Calu3 (cell line): ENCODE measurements at regions not wholly inside any gene's neighbourhood (a gene's known extent, or its start where the extent isn't known, plus 50 kb on each side); places are given as distances from the start of the nearest gene placed in this dataset.

ENCODE experiments used
- BruUV-seq: library from RNA; stranded (reverse); fragments of 400-500 nt; replicated peaks from 2 replicates; lab custom pipeline; 2021; lab: Mats Ljungman, UMichigan
- CTCF ChIA-PET: fragments of 300-600 bp; sonication (Branson Sonifier 250); formaldehyde crosslinking; loops from one replicate; lab custom pipeline; 2022; ENCODE audit warnings: antibody characterized with exemption; lab: Charles Lee
- DNase-seq: peaks from one replicate; pipeline ENCODE4 v3.0.0; 2022
- H3K27ac Mint-ChIP-seq: one replicate; pipeline ENCODE4 v1.8.0; 2022; ENCODE audit warnings: mixed read lengths; ENCODE audit not compliant: unreplicated experiment
- H3K27me3 Mint-ChIP-seq: one replicate; pipeline ENCODE4 v1.8.0; 2022; ENCODE audit warnings: mixed read lengths; ENCODE audit not compliant: unreplicated experiment
- H3K36me3 Mint-ChIP-seq: one replicate; pipeline ENCODE4 v1.8.0; 2022; ENCODE audit warnings: mild to moderate bottlenecking, moderate library complexity, mixed read lengths; ENCODE audit not compliant: insufficient read depth, unreplicated experiment
- H3K4me1 Mint-ChIP-seq: one replicate; pipeline ENCODE4 v1.8.0; 2022; ENCODE audit warnings: mild to moderate bottlenecking, low read depth, mixed read lengths; ENCODE audit not compliant: unreplicated experiment
- H3K4me3 Mint-ChIP-seq: one replicate; pipeline ENCODE4 v1.8.0; 2022; ENCODE audit warnings: mild to moderate bottlenecking, low read depth, moderate library complexity, mixed read lengths; ENCODE audit not compliant: unreplicated experiment
- H3K9me3 Mint-ChIP-seq: one replicate; pipeline ENCODE4 v1.8.0; 2022; ENCODE audit warnings: low read depth, mixed read lengths; ENCODE audit not compliant: unreplicated experiment
- CTCF ChIP-seq: fragments of 200-600 bp; IDR thresholded peaks from one replicate; pipeline ENCODE4 v1.8.0; 2022; ENCODE audit warnings: antibody characterized with exemption; ENCODE audit not compliant: unreplicated experiment
- intact Hi-C: fragments of 100-400 bp; cut with micrococcal nuclease; formaldehyde crosslinking; loops from one replicate; pipeline ENCODE4 v1.10.0; 2022; ENCODE audit not compliant: unreplicated experiment

GRCh38 chr2:12642859-12643258 is 73.9 kb upstream of the TRIB2 start:
- Mint-ChIP-seq H3K4me3 (no peak overlapping the region), H3K4me1 (no peaks in the 10 kb centered on the region), H3K27ac (no peak overlapping the region), H3K9me3 (no peaks in the 10 kb centered on the region), H3K27me3 (no peaks in the 10 kb centered on the region), H3K36me3 (no peaks in the 10 kb centered on the region)
- CTCF ChIA-PET = no interaction called here
- no TSS peak for BruUV-seq
- intact Hi-C loops = no loop called here
- DNase-seq = no peak
- no peak for TF ChIP-seq CTCF

- DNase-seq = no peak
- Mint-ChIP-seq H3K27me3 (peaks cover 20% of the 10 kb centered on the region), H3K4me3 (no peak overlapping the region), H3K9me3 (peaks cover 3% of the 10 kb centered on the region), H3K27ac (no peak overlapping the region), H3K4me1 (no peaks in the 10 kb centered on the region), H3K36me3 (no peaks in the 10 kb centered on the region)
- intact Hi-C loops = no loop called here
- CTCF ChIA-PET = no interaction called here
- no TSS peak for BruUV-seq
- TF ChIP-seq CTCF = no peak
Observed at GRCh38 chr2:12649602-12650400, 66.9 kb upstream of the TRIB2 start.

- intact Hi-C loops = no loop called here
- BruUV-seq = no TSS peak
- Mint-ChIP-seq H3K36me3 (no peaks in the 10 kb centered on the region), H3K27me3 (peaks cover 20% of the 10 kb centered on the region), H3K4me1 (no peaks in the 10 kb centered on the region), H3K9me3 (peaks cover 3% of the 10 kb centered on the region), H3K4me3 (no peak overlapping the region), H3K27ac (no peak overlapping the region)
- TF ChIP-seq CTCF = no peak
- no peak for DNase-seq
- CTCF ChIA-PET = no interaction called here
Observed at GRCh38 chr2:12651641-12652040, 65.1 kb upstream of the TRIB2 start.

- intact Hi-C loops = no loop called here
- DNase-seq = no peak
- peaks cover 6% of the 10 kb centered on the region for H3K9me3 Mint-ChIP-seq
- H3K27ac Mint-ChIP-seq = no peak overlapping the region
- no peaks in the 10 kb centered on the region for H3K36me3 Mint-ChIP-seq
- no peak overlapping the region for H3K4me3 Mint-ChIP-seq
- no peak for TF ChIP-seq CTCF
- CTCF ChIA-PET = no interaction called here
- no TSS peak for BruUV-seq
- peaks cover 20% of the 10 kb centered on the region for H3K27me3 Mint-ChIP-seq
- H3K4me1 Mint-ChIP-seq = no peaks in the 10 kb centered on the region
Observed at GRCh38 chr2:12652723-12653122, 64.0 kb upstream of the TRIB2 start.
